HuH-7 (cell line): ENCODE measurements at regions not wholly inside any gene's neighbourhood (a gene's known extent, or its start where the extent isn't known, plus 50 kb on each side); places are given as distances from the start of the nearest gene placed in this dataset.
"Not testable (repeated sequence)": the region's sequence is repeated elsewhere in the genome, so short reads cannot be mapped to it uniquely, and the experiment has no call there.

ENCODE experiments used
- DNase-seq: peaks from one replicate; pipeline ENCODE4 v3.0.0; 2011; ENCODE audit warnings: low spot score

- DNase-seq, result no peak
Observed at GRCh38 chr6:50961611-50962010, 142.9 kb downstream of the TFAP2B start.

GRCh38 chr6:50962213-50962759 lies 143.6 kb downstream of the TFAP2B start:
- no peak for DNase-seq

GRCh38 chr6:50963952-50964351 lies 145.3 kb downstream of the TFAP2B start:
- DNase-seq, result no peak

- DNase-seq, result no peak
Observed at GRCh38 chr6:50965495-50965894, 146.8 kb downstream of the TFAP2B start.

- DNase-seq, result no peak
Observed at GRCh38 chr6:50966532-50966931, 147.9 kb downstream of the TFAP2B start.

- no peak for DNase-seq
Observed at GRCh38 chr6:50966986-50967385, 148.3 kb downstream of the TFAP2B start.

GRCh38 chr6:50968246-50968645 lies 149.6 kb downstream of the TFAP2B start:
- not testable (repeated sequence) for DNase-seq

GRCh38 chr6:50970908-50971307 lies 152.2 kb downstream of the TFAP2B start:
- no peak for DNase-seq

GRCh38 chr6:50973464-50973863 lies 154.8 kb downstream of the TFAP2B start:
- DNase-seq, result no peak

- DNase-seq, result no peak
Observed at GRCh38 chr6:50974319-50974718, 155.6 kb downstream of the TFAP2B start.

- no peak for DNase-seq
Observed at GRCh38 chr6:50975216-50975615, 156.5 kb downstream of the TFAP2B start.

- DNase-seq, result no peak
Observed at GRCh38 chr6:50976907-50977306, 158.2 kb downstream of the TFAP2B start.

- DNase-seq, result no peak
Observed at GRCh38 chr6:50977796-50978195, 159.1 kb downstream of the TFAP2B start.

GRCh38 chr6:50978380-50979170 lies 159.9 kb downstream of the TFAP2B start:
- no peak for DNase-seq

GRCh38 chr6:50979171-50979525 lies 160.5 kb downstream of the TFAP2B start:
- DNase-seq, result no peak

- DNase-seq, result no peak
Observed at GRCh38 chr6:50984135-50984534, 165.5 kb downstream of the TFAP2B start.

GRCh38 chr6:50986319-50986718 lies 167.6 kb downstream of the TFAP2B start:
- no peak for DNase-seq

GRCh38 chr6:50989123-50989522 lies 170.5 kb downstream of the TFAP2B start:
- no peak for DNase-seq

GRCh38 chr6:50990750-50991446 lies 172.2 kb downstream of the TFAP2B start:
- no peak for DNase-seq

GRCh38 chr6:50992232-50992631 lies 173.6 kb downstream of the TFAP2B start:
- DNase-seq, result no peak

- no peak for DNase-seq
Observed at GRCh38 chr6:50992704-50993625, 174.3 kb downstream of the TFAP2B start.
